WTC11 (cell line): ENCODE measurements at regions not wholly inside any gene's neighbourhood (a gene's known extent, or its start where the extent isn't known, plus 50 kb on each side); places are given as distances from the start of the nearest gene placed in this dataset.

Experiments used
- ATAC-seq: fragments of 200-7000 bp; cut with Tn5 transposase; 2 replicates; pipeline ENCODE4 v1.10.0; 2021; ENCODE audit warnings: mild to moderate bottlenecking, moderate library complexity
- CTCF ChIA-PET: fragments of 300-600 bp; sonication (Branson Sonifier 250); formaldehyde crosslinking; loops from one replicate; lab custom pipeline; 2021; ENCODE audit warnings: antibody characterized with exemption; lab: Charles Lee
- POLR2A ChIA-PET: fragments of 350-600 bp; sonication (Branson Sonifier 250); formaldehyde crosslinking; loops from one replicate; lab custom pipeline; 2021; ENCODE audit warnings: antibody characterized with exemption; lab: Charles Lee
- DNase-seq: peaks from one replicate; pipeline ENCODE4 v3.0.0; 2021; ENCODE audit warnings: low spot score
- H3K27ac Mint-ChIP-seq: 2 replicates; pipeline ENCODE4 v1.8.0; 2021; ENCODE audit warnings: mixed read lengths
- H3K27me3 Mint-ChIP-seq: 2 replicates; pipeline ENCODE4 v1.8.0; 2021; ENCODE audit warnings: low read depth, mild to moderate bottlenecking, moderate library complexity, mixed read lengths
- H3K36me3 Mint-ChIP-seq: 2 replicates; pipeline ENCODE4 v1.8.0; 2021; ENCODE audit warnings: mixed read lengths
- H3K4me1 Mint-ChIP-seq: 2 replicates; pipeline ENCODE4 v1.8.0; 2022; ENCODE audit warnings: mixed read lengths
- H3K4me3 Mint-ChIP-seq: 2 replicates; pipeline ENCODE4 v1.8.0; 2021; ENCODE audit warnings: mild to moderate bottlenecking, moderate library complexity, mixed read lengths
- H3K9me3 Mint-ChIP-seq: 2 replicates; pipeline ENCODE4 v1.8.0; 2021; ENCODE audit warnings: mixed read lengths
- ARID4B ChIP-seq: sonication (generic); formaldehyde crosslinking; IDR thresholded peaks from 2 replicates; pipeline ENCODE4 v1.8.0; 2023; ENCODE audit warnings: missing genetic modification reagents, mild to moderate bottlenecking, borderline replicate concordance
- CREM ChIP-seq: sonication (generic); formaldehyde crosslinking; IDR thresholded peaks from 2 replicates; pipeline ENCODE4 v1.8.1; 2022; ENCODE audit warnings: mild to moderate bottlenecking, missing genetic modification reagents, moderate library complexity
- FOXK1 ChIP-seq: sonication (generic); formaldehyde crosslinking; IDR thresholded peaks from 2 replicates; pipeline ENCODE4 v1.8.0; 2022; ENCODE audit warnings: mild to moderate bottlenecking, moderate library complexity, missing genetic modification reagents
- GTF2I ChIP-seq: fragments of 250-450 bp; sonication (Bioruptor Pico); conservative IDR thresholded peaks from 2 replicates; pipeline ENCODE4 v1.4.0; 2021; ENCODE audit warnings: mild to moderate bottlenecking
- NFE2L1 ChIP-seq: sonication (generic); formaldehyde crosslinking; IDR thresholded peaks from 2 replicates; pipeline ENCODE4 v1.8.1; 2023; ENCODE audit warnings: missing genetic modification reagents
- ZMAT4 ChIP-seq: fragments of 250-450 bp; sonication (Bioruptor Pico); IDR thresholded peaks from 2 replicates; pipeline ENCODE4 v1.9.0; 2021; ENCODE audit warnings: mild to moderate bottlenecking
- ZNF219 ChIP-seq: sonication (generic); formaldehyde crosslinking; IDR thresholded peaks from 2 replicates; pipeline ENCODE4 v1.8.0; 2023; ENCODE audit warnings: missing genetic modification reagents, mild to moderate bottlenecking, borderline replicate concordance
- ZNF232 ChIP-seq: sonication (generic); formaldehyde crosslinking; IDR thresholded peaks from 2 replicates; pipeline ENCODE4 v1.8.0; 2022; ENCODE audit warnings: mild to moderate bottlenecking, missing genetic modification reagents
- ZNF281 ChIP-seq: sonication (generic); formaldehyde crosslinking; IDR thresholded peaks from 2 replicates; pipeline ENCODE4 v1.8.0; 2023; ENCODE audit warnings: mild to moderate bottlenecking, missing genetic modification reagents
- ZNF317 ChIP-seq: sonication (generic); formaldehyde crosslinking; IDR thresholded peaks from 2 replicates; pipeline ENCODE4 v1.8.1; 2023; ENCODE audit warnings: low read depth, mild to moderate bottlenecking, moderate library complexity, missing genetic modification reagents, borderline replicate concordance
- ZSCAN18 ChIP-seq: fragments of 250-450 bp; sonication (Bioruptor Pico); IDR thresholded peaks from 2 replicates; pipeline ENCODE4 v2.1.2; 2022; ENCODE audit warnings: mild to moderate bottlenecking, moderate library complexity
- TF ChIP-seq, protein P1 (sequence below): sonication (generic); formaldehyde crosslinking; IDR thresholded peaks from 2 replicates; pipeline ENCODE4 v1.8.1; 2022; ENCODE audit warnings: mild to moderate bottlenecking, moderate library complexity, missing genetic modification reagents
- TF ChIP-seq, protein P2 (sequence below): sonication (generic); formaldehyde crosslinking; conservative IDR thresholded peaks from 2 replicates; pipeline ENCODE4 v1.8.1; 2022; ENCODE audit warnings: mild to moderate bottlenecking, missing genetic modification reagents
- TF ChIP-seq, protein P3 (sequence below): sonication (generic); formaldehyde crosslinking; IDR thresholded peaks from 2 replicates; pipeline ENCODE4 v1.8.1; 2022; ENCODE audit warnings: low read depth, missing genetic modification reagents, borderline replicate concordance

DNA sequence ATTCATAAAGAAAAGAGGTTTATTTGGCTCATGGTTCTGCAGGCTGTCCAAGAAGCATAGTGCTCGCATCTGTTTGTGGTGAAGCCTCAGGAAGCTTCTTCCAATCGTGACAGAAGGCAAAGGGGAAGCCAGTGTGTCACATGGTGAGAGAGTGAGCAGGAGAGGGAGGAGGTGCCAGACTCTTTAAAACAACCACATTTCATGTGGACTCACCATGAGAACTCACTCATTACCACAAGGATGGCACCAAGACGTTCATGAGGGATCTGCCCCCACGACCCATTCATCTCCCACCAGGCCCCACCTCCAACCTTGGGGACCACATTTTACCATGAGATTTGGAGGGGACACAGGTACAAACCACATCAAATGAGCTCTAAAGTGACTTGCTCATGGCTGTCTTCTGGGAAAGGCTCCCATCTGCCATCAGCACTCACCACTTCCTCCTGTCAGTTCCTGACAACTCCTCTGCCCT, 327.3 kb upstream of the TLE3 start:
- ChIA-PET POLR2A (no interaction called here), CTCF (interaction anchor here (0.9 kb wide), 1 partner anchor 9 kb away, joined by 4 read pairs; no protein-coding TSS in a partner anchor)
- no peak for DNase-seq
- no peaks in the 10 kb centered on the region; the same call in none of the 2 replicates for H3K27me3 Mint-ChIP-seq
- H3K36me3 Mint-ChIP-seq: peaks cover 18% of the 10 kb centered on the region
- no peak overlapping the region for H3K27ac Mint-ChIP-seq
- H3K9me3 Mint-ChIP-seq: peaks cover 21% of the 10 kb centered on the region
- H3K4me1 Mint-ChIP-seq: peaks cover 11% of the 10 kb centered on the region
- no peak overlapping the region for H3K4me3 Mint-ChIP-seq
- ATAC-seq: no peak
- TF ChIP-seq CREM (CRISPR knock-in tag): no peak
- no peak for TF ChIP-seq FOXK1 (CRISPR knock-in tag)
- TF ChIP-seq, protein P1, sequence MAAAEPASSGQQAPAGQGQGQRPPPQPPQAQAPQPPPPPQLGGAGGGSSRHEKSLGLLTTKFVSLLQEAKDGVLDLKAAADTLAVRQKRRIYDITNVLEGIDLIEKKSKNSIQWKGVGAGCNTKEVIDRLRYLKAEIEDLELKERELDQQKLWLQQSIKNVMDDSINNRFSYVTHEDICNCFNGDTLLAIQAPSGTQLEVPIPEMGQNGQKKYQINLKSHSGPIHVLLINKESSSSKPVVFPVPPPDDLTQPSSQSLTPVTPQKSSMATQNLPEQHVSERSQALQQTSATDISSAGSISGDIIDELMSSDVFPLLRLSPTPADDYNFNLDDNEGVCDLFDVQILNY (CRISPR knock-in tag): no peak
- TF ChIP-seq, protein P2, sequence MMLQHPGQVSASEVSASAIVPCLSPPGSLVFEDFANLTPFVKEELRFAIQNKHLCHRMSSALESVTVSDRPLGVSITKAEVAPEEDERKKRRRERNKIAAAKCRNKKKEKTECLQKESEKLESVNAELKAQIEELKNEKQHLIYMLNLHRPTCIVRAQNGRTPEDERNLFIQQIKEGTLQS (CRISPR knock-in tag): no peak
- TF ChIP-seq NFE2L1 (CRISPR knock-in tag): no peak
- no peak for TF ChIP-seq GTF2I (CRISPR knock-in tag)

DNA sequence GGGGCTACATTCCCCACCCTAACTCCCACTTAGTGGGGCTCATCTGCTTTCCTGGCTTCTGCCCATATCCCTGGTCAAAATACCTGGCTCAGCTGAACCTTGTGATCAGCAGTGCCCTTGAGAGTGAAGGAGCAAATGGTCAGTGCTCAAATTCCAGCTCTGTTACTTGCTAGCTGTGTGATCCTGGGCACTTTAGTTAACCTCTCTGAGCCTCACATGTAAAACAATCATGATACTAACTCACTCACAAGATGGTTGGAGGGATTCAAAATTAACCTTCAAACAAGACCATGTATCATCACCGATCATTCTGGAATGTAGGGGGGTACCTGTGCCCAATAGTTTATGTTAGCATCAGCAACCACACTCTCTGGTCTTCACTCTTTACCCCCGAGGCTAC, 325.6 kb upstream of the TLE3 start:
- H3K36me3 Mint-ChIP-seq: peaks cover 4% of the 10 kb centered on the region; the same call in 1 of the 2 replicates
- peaks cover 14% of the 10 kb centered on the region for H3K4me1 Mint-ChIP-seq
- H3K27me3 Mint-ChIP-seq: no peaks in the 10 kb centered on the region; the same call in 1 of the 2 replicates
- ChIA-PET CTCF (interaction anchor here (1.0 to 1.5 kb wide), 3 partner anchors 37 to 60 kb away, joined by 3 to 5 read pairs (median 3); no protein-coding TSS in a partner anchor), POLR2A (no interaction called here)
- TF ChIP-seq ARID4B (CRISPR knock-in tag) (no peak), ZNF317 (CRISPR knock-in tag) (no peak), ZSCAN18 (CRISPR knock-in tag) (no peak), ZNF281 (CRISPR knock-in tag) (no peak), ZNF219 (CRISPR knock-in tag) (no peak), ZMAT4 (no peak), ZNF232 (CRISPR knock-in tag) (no peak)
- TF ChIP-seq, protein P3, sequence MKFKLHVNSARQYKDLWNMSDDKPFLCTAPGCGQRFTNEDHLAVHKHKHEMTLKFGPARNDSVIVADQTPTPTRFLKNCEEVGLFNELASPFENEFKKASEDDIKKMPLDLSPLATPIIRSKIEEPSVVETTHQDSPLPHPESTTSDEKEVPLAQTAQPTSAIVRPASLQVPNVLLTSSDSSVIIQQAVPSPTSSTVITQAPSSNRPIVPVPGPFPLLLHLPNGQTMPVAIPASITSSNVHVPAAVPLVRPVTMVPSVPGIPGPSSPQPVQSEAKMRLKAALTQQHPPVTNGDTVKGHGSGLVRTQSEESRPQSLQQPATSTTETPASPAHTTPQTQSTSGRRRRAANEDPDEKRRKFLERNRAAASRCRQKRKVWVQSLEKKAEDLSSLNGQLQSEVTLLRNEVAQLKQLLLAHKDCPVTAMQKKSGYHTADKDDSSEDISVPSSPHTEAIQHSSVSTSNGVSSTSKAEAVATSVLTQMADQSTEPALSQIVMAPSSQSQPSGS (CRISPR knock-in tag): no peak
- no peak overlapping the region for H3K27ac Mint-ChIP-seq
- H3K4me3 Mint-ChIP-seq: no peak overlapping the region
- ATAC-seq (no peak), DNase-seq (no peak)
- H3K9me3 Mint-ChIP-seq: peaks cover 4% of the 10 kb centered on the region
